Brain microvascular endothelial cell (primary cell): ENCODE measurements at regions not wholly inside any gene's neighbourhood (a gene's known extent, or its start where the extent isn't known, plus 50 kb on each side); places are given as distances from the start of the nearest gene placed in this dataset.

ENCODE experiments used
- DNase-seq: peaks from one replicate; pipeline ENCODE4 v3.0.0-alpha.2; 2020
- H3K27ac ChIP-seq: fragments of 250-450 bp; sonication (Bioruptor Pico); 2 replicates; pipeline ENCODE4 v1.5.1; 2020; ENCODE audit warnings: mild to moderate bottlenecking, moderate library complexity
- H3K27me3 ChIP-seq: fragments of 250-450 bp; sonication (Bioruptor Pico); replicated peaks from 2 replicates; pipeline ENCODE4 v1.5.1; 2020; ENCODE audit warnings: mild to moderate bottlenecking
- H3K36me3 ChIP-seq: fragments of 250-450 bp; sonication (Bioruptor Pico); replicated peaks from 2 replicates; pipeline ENCODE4 v1.5.1; 2020; ENCODE audit warnings: mild to moderate bottlenecking
- H3K4me3 ChIP-seq: 2 replicates; pipeline ENCODE4 v1.5.1; 2011; ENCODE audit warnings: low read depth, mild to moderate bottlenecking, control low read depth, low read length, moderate library complexity
- in situ Hi-C: cut with HindIII; loops from 2 replicates; pipeline ENCODE4 v1.10.0; 2017; ENCODE audit warnings: low sequenced_read_pairs, low pct_ligation_motif_present
- TF ChIP-seq, protein P1 (sequence below): IDR thresholded peaks from 2 replicates; pipeline ENCODE4 v1.5.1; 2011; ENCODE audit warnings: low read depth, mild to moderate bottlenecking, moderate library complexity, low read length, control low read depth, inconsistent platforms; ENCODE audit errors: missing control alignments

DNA sequence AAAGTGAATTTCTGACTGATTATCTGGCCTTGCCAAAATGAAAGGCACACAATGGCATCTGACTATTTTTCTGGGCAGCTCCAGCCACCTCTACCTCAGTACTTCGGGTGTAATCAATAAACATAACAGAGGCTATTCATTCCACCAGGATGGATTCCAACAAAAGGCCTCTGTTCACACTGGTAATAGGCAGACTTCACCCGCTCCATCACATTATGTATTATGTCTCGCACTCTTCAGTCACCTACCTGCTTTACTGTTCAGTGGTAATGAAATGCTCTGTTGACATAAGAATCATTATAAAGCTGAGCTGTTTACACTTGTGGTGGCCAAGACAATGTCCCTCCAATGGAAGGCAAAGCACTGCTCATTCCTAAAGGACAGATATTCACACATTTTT is 1333.7 kb upstream of the WWC1 start:
- in situ Hi-C loops, result no loop called here
- TF ChIP-seq, protein P1, sequence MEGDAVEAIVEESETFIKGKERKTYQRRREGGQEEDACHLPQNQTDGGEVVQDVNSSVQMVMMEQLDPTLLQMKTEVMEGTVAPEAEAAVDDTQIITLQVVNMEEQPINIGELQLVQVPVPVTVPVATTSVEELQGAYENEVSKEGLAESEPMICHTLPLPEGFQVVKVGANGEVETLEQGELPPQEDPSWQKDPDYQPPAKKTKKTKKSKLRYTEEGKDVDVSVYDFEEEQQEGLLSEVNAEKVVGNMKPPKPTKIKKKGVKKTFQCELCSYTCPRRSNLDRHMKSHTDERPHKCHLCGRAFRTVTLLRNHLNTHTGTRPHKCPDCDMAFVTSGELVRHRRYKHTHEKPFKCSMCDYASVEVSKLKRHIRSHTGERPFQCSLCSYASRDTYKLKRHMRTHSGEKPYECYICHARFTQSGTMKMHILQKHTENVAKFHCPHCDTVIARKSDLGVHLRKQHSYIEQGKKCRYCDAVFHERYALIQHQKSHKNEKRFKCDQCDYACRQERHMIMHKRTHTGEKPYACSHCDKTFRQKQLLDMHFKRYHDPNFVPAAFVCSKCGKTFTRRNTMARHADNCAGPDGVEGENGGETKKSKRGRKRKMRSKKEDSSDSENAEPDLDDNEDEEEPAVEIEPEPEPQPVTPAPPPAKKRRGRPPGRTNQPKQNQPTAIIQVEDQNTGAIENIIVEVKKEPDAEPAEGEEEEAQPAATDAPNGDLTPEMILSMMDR, result no peak
- no peak for DNase-seq
- Histone ChIP-seq H3K27ac (no peak overlapping the region), H3K27me3 (no peaks in the 10 kb centered on the region), H3K4me3 (no peak overlapping the region), H3K36me3 (no peaks in the 10 kb centered on the region)

DNA sequence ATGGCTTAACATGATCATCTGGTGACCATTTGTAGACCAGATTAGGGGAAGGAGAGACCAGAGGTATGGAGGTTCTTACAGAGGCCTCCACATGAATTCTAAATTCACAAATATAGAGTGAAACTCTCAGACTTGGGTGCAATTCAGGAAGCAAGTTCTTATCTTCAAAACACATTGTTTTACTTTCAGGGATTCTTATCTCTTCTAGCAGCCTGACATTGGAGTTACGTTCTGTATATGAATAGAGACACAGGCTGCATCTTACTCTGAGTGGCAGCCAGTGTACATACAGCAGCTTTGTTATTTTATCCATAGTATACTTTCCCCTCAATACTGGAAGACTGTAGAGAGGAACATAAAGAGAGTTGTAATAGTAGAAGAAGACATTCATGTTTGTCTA is 1331.7 kb upstream of the WWC1 start:
- TF ChIP-seq, protein P1, result no peak

DNA sequence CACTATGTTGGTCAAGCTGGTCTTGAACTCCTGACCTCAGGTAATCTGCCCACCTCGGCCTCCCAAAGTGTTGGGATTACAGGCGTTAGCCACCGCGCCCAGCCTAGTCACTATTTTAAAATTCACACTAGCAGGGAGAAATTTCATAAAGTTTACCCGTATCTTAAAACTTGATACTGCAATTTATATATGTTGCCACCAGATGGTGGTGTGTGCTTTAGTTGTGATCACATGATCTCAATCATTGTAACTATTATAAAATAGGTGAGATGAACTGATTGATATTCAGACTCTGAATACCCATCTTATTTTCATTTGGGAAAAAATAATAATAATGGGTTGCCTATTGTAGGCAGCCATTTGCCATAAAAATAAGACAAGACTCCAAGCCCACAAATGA is 1330.4 kb upstream of the WWC1 start:
- H3K4me3 ChIP-seq, result no peak overlapping the region
- no peak overlapping the region for H3K27ac ChIP-seq
- TF ChIP-seq, protein P1, result no peak
- in situ Hi-C loops, result no loop called here
- DNase-seq, result no peak
- no peaks in the 10 kb centered on the region for H3K36me3 ChIP-seq
- no peaks in the 10 kb centered on the region for H3K27me3 ChIP-seq

More for the DNA sequence above, 1331.7 kb upstream of the WWC1 start:
- Histone ChIP-seq H3K36me3 (no peaks in the 10 kb centered on the region), H3K27ac (no peak overlapping the region), H3K4me3 (no peak overlapping the region), H3K27me3 (no peaks in the 10 kb centered on the region)
- in situ Hi-C loops, result no loop called here
- no peak for DNase-seq

DNA sequence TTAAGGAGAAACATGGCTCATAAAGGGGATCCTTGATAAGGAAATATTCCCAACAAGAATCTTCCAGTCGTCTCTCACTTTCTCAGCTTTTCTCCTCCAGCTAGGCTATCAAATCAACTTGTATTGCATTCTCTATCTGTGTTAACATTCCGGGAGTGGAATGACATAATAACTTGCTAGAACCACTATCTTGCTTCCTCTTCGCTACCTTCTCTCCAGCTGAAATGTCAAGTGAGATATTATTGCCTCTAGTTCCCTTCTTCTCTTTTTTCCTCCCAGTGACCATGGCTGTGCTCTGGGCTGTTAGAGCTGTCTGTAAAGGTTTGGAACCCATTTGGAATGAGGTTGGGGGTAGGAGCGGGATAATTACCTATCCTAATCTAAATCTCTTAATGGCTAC is 1329.5 kb upstream of the WWC1 start:
- no peak overlapping the region for H3K4me3 ChIP-seq
- H3K27me3 ChIP-seq, result no peaks in the 10 kb centered on the region
- no peak overlapping the region for H3K27ac ChIP-seq
- H3K36me3 ChIP-seq, result no peaks in the 10 kb centered on the region
- in situ Hi-C loops, result no loop called here
- DNase-seq, result no peak
- TF ChIP-seq, protein P1, result no peak

DNA sequence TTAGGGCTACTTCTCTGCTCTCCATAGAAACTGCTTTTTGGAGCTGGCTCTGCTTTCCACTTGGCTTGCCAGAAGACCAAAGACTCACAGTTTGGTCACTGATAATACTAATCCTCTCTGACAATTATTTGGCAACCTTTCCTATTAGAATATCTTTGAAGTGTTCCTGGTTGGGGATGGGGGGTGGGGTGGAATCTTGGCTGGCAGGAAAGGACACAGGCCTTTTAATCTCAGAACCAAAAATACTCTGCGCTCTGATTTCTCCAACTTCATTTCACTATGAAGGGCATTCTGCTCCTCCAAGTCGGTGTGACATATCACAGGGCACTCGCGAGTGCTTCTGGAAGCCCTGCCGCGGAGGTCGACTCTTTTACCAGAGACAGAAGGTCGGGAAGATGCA is 1329.0 kb upstream of the WWC1 start:
- TF ChIP-seq, protein P1, result no peak
- Histone ChIP-seq H3K36me3 (no peaks in the 10 kb centered on the region), H3K27ac (no peak overlapping the region), H3K27me3 (no peaks in the 10 kb centered on the region), H3K4me3 (no peak overlapping the region)
- DNase-seq, result no peak
- in situ Hi-C loops, result no loop called here

DNA sequence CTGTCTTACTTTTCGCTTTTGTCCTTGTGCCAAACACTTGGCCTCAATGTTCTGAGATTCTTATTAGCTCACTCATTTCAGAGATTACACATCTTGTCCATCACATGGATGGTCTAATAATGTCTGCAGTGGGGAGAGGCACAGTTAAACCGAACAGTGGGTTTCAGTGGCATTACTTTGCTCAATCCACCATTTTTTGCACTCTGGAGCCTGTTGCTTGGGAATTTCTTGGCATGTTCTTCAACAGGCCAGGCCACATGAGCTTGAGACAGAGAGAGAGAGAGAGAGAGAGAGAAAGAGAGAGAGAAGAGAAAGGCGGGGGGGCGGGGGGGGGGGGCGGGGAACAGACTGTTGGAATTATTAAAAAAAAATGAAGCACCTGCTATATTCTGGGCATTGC is 1327.8 kb upstream of the WWC1 start:
- Histone ChIP-seq H3K27me3 (no peaks in the 10 kb centered on the region), H3K4me3 (no peak overlapping the region), H3K36me3 (no peaks in the 10 kb centered on the region), H3K27ac (no peak overlapping the region)
- no peak for DNase-seq
- TF ChIP-seq, protein P1, result no peak
- in situ Hi-C loops, result no loop called here
